HG02588 (cell line): ENCODE measurements at regions not wholly inside any gene's neighbourhood (a gene's known extent, or its start where the extent isn't known, plus 50 kb on each side); places are given as distances from the start of the nearest gene placed in this dataset.

Experiments
- ATAC-seq: cut with Tn5 transposase; IDR thresholded peaks from one replicate; pipeline ENCODE4 v1.9.1; 2021; ENCODE audit warnings: mild to moderate bottlenecking, moderate library complexity; ENCODE audit not compliant: unreplicated experiment

GRCh38 chr1:234990328-234990675, 138.3 kb downstream of the TOMM20 start:
- no peak for ATAC-seq

- no peak for ATAC-seq
These were observed 138.9 kb downstream of the TOMM20 start for GRCh38 chr1:234989479-234990327.

DNA sequence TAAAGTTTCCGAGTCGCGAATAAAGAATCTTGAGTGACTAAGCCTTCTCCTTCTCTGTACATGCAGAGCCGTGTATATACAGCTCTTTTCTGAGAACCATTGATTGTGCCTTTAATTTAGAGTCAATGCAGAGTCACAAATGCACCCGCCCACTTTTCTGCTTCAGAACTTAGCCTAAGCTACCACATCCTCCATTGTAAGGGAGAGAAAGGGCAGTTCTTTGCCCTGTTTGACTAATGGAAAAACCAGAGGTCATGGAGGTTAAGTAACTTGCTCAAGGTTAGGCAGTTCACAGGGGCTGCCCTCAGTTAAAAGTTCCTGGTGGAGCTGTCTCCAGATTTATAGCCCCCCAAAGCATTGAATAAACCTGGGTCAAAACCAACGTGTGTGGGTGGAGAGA, 139.6 kb downstream of the TOMM20 start:
- no peak for ATAC-seq

DNA sequence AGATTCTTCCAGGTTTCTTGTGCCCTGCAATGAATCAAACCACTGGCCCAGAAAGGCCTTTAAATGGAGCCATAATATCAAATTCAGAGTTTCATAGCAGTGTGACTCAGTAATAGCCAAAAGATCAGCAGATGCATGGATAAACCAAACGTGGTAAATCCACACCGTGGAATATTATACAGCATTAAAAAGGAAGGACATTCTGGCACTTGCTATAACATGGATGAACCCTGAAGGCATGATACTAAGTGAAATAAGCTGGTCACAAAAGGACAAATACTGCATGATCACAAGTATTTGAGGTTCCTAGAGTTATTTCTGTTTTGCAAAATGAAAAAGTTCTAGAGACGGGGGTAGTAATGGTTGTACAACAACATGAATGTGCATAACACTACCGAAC, 140.1 kb downstream of the TOMM20 start:
- ATAC-seq = no peak

DNA sequence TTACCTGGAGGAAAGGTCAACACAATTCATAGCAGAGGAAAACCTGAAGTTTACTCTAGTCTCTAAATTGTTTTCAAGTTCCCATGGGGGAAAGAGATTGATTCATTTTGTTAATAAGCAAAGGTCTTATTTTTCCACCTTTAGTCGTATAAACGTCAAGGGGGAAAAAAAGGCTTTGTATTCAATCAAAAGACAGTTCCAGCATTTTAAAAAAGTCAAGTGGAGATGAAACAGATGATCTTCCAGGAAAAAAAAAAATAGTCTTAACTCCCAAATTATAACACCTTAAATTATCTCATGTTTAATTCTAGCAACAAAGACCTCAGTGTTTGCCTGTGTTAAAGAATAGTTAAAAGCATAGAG, 140.5 kb downstream of the TOMM20 start:
- no peak for ATAC-seq

- peak; percentile 54 for ATAC-seq
These were observed 141.1 kb downstream of the TOMM20 start for GRCh38 chr1:234987415-234988154.

DNA sequence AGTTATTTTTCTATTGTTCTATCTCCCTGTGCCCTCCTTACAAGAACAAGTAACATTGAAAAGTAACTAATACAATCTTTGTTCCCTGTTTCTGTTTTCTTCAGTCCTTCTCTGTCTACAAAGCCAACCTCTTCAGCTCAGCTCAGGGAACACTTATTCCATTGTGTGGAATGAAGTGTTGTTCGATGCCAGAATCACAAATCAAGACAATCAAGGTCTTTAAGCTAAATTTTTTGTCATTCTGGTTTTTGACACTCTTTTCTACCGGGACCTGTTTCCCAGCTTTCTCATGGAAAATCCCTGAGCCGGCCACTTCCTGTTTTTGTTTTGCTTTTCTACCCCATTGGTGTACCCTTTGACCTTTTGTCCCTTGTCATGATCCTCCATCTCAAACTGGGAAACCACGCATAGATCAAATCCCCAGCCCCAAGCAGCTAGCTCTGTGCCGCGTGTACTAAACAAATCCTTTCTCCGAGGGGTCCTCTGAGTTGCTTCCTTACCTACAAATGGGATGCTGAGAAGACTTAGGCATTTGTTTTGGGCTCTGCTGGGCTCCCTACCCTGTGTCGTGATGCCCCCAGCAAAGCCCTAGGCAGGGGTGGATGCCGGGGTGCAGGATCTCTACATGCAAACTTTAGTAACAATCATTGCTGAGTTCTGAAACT, 141.8 kb downstream of the TOMM20 start:
- ATAC-seq = no peak

DNA sequence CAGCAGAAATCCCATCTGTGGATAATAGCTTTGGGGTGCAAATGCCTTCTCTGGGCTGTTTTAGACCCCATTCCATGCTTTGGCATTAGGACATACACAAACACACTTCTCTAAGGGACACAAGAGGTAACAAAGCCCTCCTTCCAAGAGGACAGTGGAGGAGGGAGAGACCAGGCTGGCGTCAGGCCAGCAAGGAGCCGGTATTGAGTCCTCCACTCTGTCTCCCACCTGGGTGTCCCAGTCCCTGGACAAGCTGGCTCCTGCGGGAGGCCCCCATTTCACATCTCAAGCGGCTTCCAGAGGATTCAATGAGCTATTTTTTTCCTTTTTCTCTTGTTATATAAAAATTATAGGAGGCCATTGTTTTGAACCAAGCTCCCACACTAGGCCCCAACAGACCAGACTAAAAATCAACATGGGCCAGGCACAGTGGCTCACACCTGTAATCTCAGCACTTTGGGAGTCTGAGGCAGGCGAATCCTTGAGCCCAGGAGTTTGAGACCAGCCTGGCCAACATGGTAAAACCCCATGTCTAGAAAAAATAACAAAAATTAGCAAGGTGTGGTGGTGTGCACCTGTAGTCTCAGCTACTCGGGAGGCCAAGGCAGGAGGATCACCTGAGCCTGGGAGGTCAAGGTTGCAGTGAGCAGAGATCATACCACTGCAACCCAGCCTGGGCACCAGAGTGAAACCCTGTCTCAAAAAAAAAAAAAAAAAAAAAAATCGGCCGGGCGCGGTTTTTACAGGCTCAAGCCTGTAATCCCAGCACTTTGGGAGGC, 142.9 kb downstream of the TOMM20 start:
- no peak for ATAC-seq

GRCh38 chr1:234985007-234985370, 143.6 kb downstream of the TOMM20 start:
- no peak for ATAC-seq

- ATAC-seq = no peak
These were observed 144.9 kb downstream of the TOMM20 start for GRCh38 chr1:234983564-234984238.

- ATAC-seq = no peak
These were observed 146.9 kb downstream of the TOMM20 start for GRCh38 chr1:234981758-234982157.

DNA sequence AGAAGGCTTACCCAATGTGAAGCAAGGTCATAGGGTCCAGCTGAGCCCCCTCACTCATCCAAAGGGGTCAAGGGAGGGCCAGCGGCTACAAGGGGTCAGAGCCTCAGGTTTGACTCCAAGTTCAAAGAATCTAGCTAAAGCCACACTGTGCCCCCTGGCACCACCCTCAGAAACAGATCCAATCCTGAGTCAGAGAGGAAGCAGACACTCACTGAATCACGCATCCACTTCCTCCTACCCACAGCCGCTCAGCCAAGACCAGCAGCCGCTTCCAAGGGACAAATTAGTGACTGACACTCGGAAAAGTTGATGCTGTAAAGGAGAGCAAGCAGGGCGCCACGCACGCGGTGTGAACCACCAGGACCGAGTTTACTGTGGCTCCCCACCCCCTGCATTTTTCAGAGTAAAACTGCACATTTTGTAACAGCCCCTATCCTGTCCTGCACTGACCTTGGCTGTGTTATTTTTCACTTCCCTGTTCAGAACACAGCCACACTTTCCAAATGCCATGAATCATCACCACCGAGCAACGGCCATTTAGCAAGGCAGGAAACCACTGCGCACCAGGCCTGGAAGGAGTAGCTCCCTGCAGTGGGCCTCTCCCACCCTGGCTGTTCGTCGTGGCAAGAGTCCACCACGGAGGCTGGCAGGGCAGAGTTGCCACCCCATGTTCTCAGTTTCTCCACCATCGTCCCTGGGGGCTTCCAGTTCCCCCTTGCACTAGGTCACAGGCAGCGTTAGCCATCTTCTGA, 147.8 kb downstream of the TOMM20 start:
- peak; percentile 35 for ATAC-seq

GRCh38 chr1:234980291-234980644, 148.4 kb downstream of the TOMM20 start:
- no peak for ATAC-seq

GRCh38 chr1:234979296-234980279, 149.0 kb downstream of the TOMM20 start:
- ATAC-seq = no peak

DNA sequence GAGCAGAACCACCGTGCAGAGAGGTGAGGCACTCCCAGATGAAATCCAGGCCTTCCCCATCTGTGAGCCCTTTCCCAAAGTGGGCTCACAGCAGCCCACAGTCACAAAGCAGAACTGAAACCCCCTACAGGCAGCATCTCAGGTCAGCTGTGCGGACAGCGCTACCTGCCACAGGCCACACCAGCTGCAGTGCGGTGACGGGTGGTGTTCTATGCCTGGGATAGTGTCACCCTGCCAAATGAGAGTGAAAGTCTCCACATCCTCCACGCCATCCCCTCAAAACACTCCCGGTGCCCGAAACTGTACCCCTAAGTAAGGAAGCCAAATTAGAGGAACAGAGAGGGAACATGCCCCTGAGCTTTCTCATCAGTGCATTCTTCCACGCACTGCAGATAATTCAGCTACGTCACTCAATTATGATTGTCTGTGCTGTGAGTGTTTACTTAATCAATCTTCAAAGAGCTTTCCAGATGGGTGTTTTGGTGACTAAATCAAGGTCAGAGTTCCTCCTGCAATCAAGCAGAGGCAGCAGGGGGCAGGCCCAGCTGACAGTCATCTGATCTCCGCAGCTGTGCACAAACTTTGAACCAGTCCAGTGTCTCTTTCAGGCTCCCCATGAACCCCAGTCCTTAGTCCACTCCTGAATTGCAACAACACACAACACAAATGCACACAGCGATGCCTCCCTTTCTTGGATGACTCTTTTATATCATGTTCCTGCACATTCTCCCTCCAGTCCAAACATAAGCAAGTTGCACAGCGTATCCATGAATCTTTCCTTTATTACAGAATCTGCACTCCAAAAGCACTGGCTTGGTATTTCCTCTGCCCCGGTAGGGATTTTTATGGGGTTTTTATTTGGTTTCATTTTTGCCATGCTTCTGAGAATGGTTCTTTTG, 150.0 kb downstream of the TOMM20 start:
- peak; percentile 74 for ATAC-seq

DNA sequence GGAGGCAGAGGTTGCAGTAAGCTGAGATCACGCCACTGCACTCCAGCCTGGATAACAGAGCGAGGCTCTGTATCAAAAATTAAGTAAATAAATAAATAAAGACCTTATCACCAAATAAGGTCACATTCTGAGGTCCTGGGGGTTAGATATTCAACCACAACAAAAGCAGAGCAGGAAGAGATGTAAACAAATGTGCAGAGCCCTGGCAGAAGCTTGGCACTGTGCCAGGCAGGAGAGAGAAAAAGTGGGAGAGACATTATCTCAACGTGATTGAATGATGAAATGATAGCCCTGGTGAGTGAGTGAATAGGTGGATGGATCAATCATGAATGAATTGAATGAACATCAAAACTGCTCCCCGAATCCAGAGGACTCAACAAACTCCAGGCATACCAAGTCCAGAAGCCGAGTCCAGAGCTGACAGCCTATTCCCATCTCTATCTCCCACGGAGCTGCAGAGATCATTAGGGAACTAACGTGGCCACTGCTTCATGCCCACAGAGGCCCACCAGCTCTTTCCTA, 150.7 kb downstream of the TOMM20 start:
- ATAC-seq = no peak

DNA sequence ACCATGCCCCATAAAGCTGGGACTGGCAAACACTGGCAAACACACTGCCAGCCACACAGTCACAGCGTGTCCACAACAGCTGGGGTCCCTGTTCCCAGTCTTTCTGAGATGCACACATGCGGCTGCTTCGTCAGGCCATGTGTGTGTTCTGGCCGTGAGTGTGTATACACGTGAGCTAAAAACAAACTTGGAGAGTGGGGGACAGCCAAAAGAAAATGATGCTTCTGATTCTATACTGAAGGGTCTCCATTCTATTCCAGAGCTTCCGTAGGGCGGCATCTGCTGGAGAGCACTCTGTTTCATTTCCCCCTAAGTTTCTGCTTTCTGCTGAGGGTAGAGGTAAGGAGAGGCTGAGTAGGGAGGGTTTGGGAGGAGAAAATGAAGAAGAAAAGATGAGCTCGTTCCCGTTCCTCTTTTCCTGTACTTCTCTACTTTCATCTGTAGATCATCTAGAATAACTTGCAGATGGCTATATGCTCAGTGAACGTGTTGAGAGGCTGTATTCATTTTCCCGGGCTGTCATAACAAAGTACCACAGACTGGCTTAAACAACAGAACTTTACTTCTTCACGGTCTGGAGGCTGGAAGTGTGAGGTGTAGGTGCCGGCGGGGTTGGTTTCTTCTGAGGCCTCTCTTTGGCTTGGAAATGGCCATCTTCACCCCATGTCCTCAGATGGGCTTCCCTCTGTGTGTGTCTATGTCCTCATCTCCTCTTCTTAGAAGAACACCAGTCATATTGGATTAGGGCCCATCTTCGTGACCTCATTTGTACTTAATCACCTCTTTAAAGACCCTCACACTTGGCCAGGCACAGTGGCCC, 151.6 kb downstream of the TOMM20 start:
- ATAC-seq = no peak
